Stimulated activated CD8-positive, alpha-beta memory T cell treated with anti-CD3 and anti-CD28 coated beads, Interleukin-4, amount 100 ng/mL, for 48 hours (primary cell): ENCODE measurements at regions not wholly inside any gene's neighbourhood (a gene's known extent, or its start where the extent isn't known, plus 50 kb on each side); places are given as distances from the start of the nearest gene placed in this dataset.
A peak's percentile ranks its signal among the peaks of the same experiment; 100 is the strongest.

ENCODE experiments used
- DNase-seq: peaks from one replicate; pipeline ENCODE4 v3.0.0-alpha.2; 2020

- DNase-seq, result no peak
Measured at GRCh38 chr17:65442691-65443090, 118.8 kb downstream of the AXIN2 start.

GRCh38 chr17:65442250-65442649 lies 119.2 kb downstream of the AXIN2 start:
- no peak for DNase-seq

GRCh38 chr17:65441053-65441605 lies 120.3 kb downstream of the AXIN2 start:
- no peak for DNase-seq

- no peak for DNase-seq
Measured at GRCh38 chr17:65438708-65439294, 122.6 kb downstream of the AXIN2 start.

GRCh38 chr17:65438173-65438572 lies 123.3 kb downstream of the AXIN2 start:
- DNase-seq, result no peak

GRCh38 chr17:65436871-65437270 lies 124.6 kb downstream of the AXIN2 start:
- no peak for DNase-seq

GRCh38 chr17:65434878-65435277 lies 126.6 kb downstream of the AXIN2 start:
- DNase-seq, result no peak

- DNase-seq, result no peak
Measured at GRCh38 chr17:65434251-65434650, 127.2 kb downstream of the AXIN2 start.

GRCh38 chr17:65433592-65433991 lies 127.9 kb downstream of the AXIN2 start:
- DNase-seq, result peak; percentile 33

GRCh38 chr17:65433157-65433556 lies 128.3 kb downstream of the AXIN2 start:
- no peak for DNase-seq

- no peak for DNase-seq
Measured at GRCh38 chr17:65431116-65431515, 130.3 kb downstream of the AXIN2 start.

- DNase-seq, result no peak
Measured at GRCh38 chr17:65430209-65430833, 131.1 kb downstream of the AXIN2 start.

GRCh38 chr17:65423346-65424140 lies 137.9 kb downstream of the AXIN2 start:
- DNase-seq, result no peak

- DNase-seq, result no peak
Measured at GRCh38 chr17:65418622-65419021, 142.8 kb downstream of the AXIN2 start.

GRCh38 chr17:65417406-65418221 lies 143.8 kb downstream of the AXIN2 start:
- DNase-seq, result no peak

GRCh38 chr17:65415991-65416390 lies 145.5 kb downstream of the AXIN2 start:
- DNase-seq, result no peak

GRCh38 chr17:65413390-65413789 lies 148.1 kb downstream of the AXIN2 start:
- no peak for DNase-seq

- DNase-seq, result no peak
Measured at GRCh38 chr17:65409381-65409780, 152.1 kb downstream of the AXIN2 start.

GRCh38 chr17:65408050-65408449 lies 153.4 kb downstream of the AXIN2 start:
- no peak for DNase-seq

GRCh38 chr17:65407017-65407416 lies 154.4 kb downstream of the AXIN2 start:
- no peak for DNase-seq

GRCh38 chr17:65406552-65406951 lies 154.9 kb downstream of the AXIN2 start:
- no peak for DNase-seq

GRCh38 chr17:65405563-65405962 lies 155.9 kb downstream of the AXIN2 start:
- no peak for DNase-seq

GRCh38 chr17:65404761-65405160 lies 156.7 kb downstream of the AXIN2 start:
- DNase-seq, result no peak
